Liver (tissue), 7 donors: ENCODE measurements at regions not wholly inside any gene's neighbourhood (a gene's known extent, or its start where the extent isn't known, plus 50 kb on each side); places are given as distances from the start of the nearest gene placed in this dataset.

Experiments
- DNase-seq: peaks from one replicate; pipeline ENCODE4 v3.0.0-alpha.2; 2017; ENCODE audit warnings: low spot score
- H3K27ac ChIP-seq, 2 donors: one replicate each; pipeline ENCODE4 v1.7.0; 2013; ENCODE audit warnings: inconsistent platforms in 2 of 2, low read length in 2 of 2, control low read depth in 1 of 2, low read depth in 1 of 2, mild to moderate bottlenecking in 1 of 2
- H3K27me3 ChIP-seq, 4 donors: one replicate each; pipeline versions ENCODE4 v1.6.1 to v1.7.0; 2013; ENCODE audit warnings: low read length in 3 of 4, inconsistent platforms in 1 of 4, mild to moderate bottlenecking in 1 of 4, moderate library complexity in 1 of 4; ENCODE audit not compliant: control insufficient read depth in 4 of 4, insufficient read depth in 4 of 4
- H3K36me3 ChIP-seq, 4 donors: one replicate each; pipeline versions ENCODE4 v1.6.1 to v1.7.0; 2013; ENCODE audit warnings: low read length in 3 of 4, mild to moderate bottlenecking in 3 of 4, low read depth in 1 of 4, moderate library complexity in 1 of 4; ENCODE audit not compliant: control insufficient read depth in 4 of 4, insufficient read depth in 3 of 4
- H3K4me1 ChIP-seq, 4 donors: one replicate each; pipeline versions ENCODE4 v1.6.1 to v1.7.0; 2013; ENCODE audit warnings: low read length in 3 of 4, mild to moderate bottlenecking in 3 of 4, moderate library complexity in 1 of 4; ENCODE audit not compliant: control insufficient read depth in 4 of 4, insufficient read depth in 4 of 4
- H3K4me3 ChIP-seq, 3 donors: one replicate each; pipeline versions ENCODE4 v1.6.1 to v1.7.0; 2013; ENCODE audit warnings: low read length in 3 of 3, control low read depth in 1 of 3, low read depth in 1 of 3, mild to moderate bottlenecking in 1 of 3
- H3K9ac ChIP-seq, 2 donors: one replicate each; pipeline ENCODE4 v1.7.0; 2013; ENCODE audit warnings: low read length in 2 of 2, mild to moderate bottlenecking in 2 of 2, moderate library complexity in 2 of 2, control low read depth in 1 of 2, low read depth in 1 of 2
- H3K9me3 ChIP-seq, 4 donors: one replicate each; pipeline versions ENCODE4 v1.6.1 to v1.7.0; 2013; ENCODE audit warnings: low read length in 3 of 4; ENCODE audit not compliant: control insufficient read depth in 4 of 4
- EGR1 ChIP-seq, 2 donors: IDR thresholded peaks; 2 replicates each; pipeline ENCODE4 v1.6.1; 2016 to 2018; ENCODE audit warnings: antibody characterized with exemption in 2 of 2, low read depth in 2 of 2
- FOXA1 ChIP-seq: IDR thresholded peaks from 2 replicates; pipeline ENCODE4 v1.6.1; 2016; ENCODE audit warnings: antibody characterized with exemption
- FOXA2 ChIP-seq: IDR thresholded peaks from 2 replicates; pipeline ENCODE4 v1.6.1; 2016; ENCODE audit warnings: antibody characterized with exemption
- HNF4A ChIP-seq, 2 donors: conservative IDR thresholded peaks; 2 replicates each; pipeline ENCODE4 v1.6.1; 2016; ENCODE audit warnings: antibody characterized with exemption in 2 of 2, mild to moderate bottlenecking in 2 of 2
- HNF4G ChIP-seq: IDR thresholded peaks from 2 replicates; pipeline ENCODE4 v1.6.1; 2016; ENCODE audit warnings: antibody characterized with exemption
- JUND ChIP-seq, 2 donors: IDR thresholded peaks; 2 replicates each; pipeline ENCODE4 v1.6.1; 2016; ENCODE audit warnings: antibody characterized with exemption in 2 of 2
- NR2F2 ChIP-seq: IDR thresholded peaks from 2 replicates; pipeline ENCODE4 v1.6.1; 2016; ENCODE audit warnings: antibody characterized with exemption
- RAD21 ChIP-seq, 2 donors: IDR thresholded peaks; 2 replicates each; pipeline ENCODE4 v1.6.1; 2016; ENCODE audit warnings: antibody characterized with exemption in 2 of 2, mild to moderate bottlenecking in 2 of 2
- RXRA ChIP-seq, 2 donors: IDR thresholded peaks; 2 replicates each; pipeline ENCODE4 v1.6.1; 2017 to 2018; ENCODE audit warnings: antibody characterized with exemption in 2 of 2, mild to moderate bottlenecking in 1 of 2
- SP1 ChIP-seq: IDR thresholded peaks from 2 replicates; pipeline ENCODE4 v1.6.1; 2018; ENCODE audit warnings: antibody characterized with exemption, mild to moderate bottlenecking
- TAF1 ChIP-seq: conservative IDR thresholded peaks from 2 replicates; pipeline ENCODE4 v1.6.1; 2016; ENCODE audit warnings: antibody characterized with exemption, mild to moderate bottlenecking
- YY1 ChIP-seq: IDR thresholded peaks from 2 replicates; pipeline ENCODE4 v1.6.1; 2016; ENCODE audit warnings: antibody characterized with exemption, mild to moderate bottlenecking
- WGBS: extraction: QIAGEN DNeasy Blood & Tissue Kit; methylation state at CpG from one replicate; pipeline ENCODE4 v1.1.7; 2013; 5-methylcytosine and 5-hydroxymethylcytosine counted together
- TF ChIP-seq, protein P1 (sequence below): IDR thresholded peaks from 2 replicates; pipeline ENCODE4 v1.6.1; 2016; ENCODE audit warnings: antibody characterized with exemption
- TF ChIP-seq, protein P2 (sequence below): IDR thresholded peaks from 2 replicates; pipeline ENCODE4 v1.6.1; 2016; ENCODE audit warnings: antibody characterized with exemption
- TF ChIP-seq, protein P3 (sequence below): IDR thresholded peaks from 2 replicates; pipeline ENCODE4 v1.6.1; 2016; ENCODE audit warnings: antibody characterized with exemption, mild to moderate bottlenecking
- donor health status: healthy.
- donor health status: healthy.
- donor health status: healthy.
- donor health status: healthy.

DNA sequence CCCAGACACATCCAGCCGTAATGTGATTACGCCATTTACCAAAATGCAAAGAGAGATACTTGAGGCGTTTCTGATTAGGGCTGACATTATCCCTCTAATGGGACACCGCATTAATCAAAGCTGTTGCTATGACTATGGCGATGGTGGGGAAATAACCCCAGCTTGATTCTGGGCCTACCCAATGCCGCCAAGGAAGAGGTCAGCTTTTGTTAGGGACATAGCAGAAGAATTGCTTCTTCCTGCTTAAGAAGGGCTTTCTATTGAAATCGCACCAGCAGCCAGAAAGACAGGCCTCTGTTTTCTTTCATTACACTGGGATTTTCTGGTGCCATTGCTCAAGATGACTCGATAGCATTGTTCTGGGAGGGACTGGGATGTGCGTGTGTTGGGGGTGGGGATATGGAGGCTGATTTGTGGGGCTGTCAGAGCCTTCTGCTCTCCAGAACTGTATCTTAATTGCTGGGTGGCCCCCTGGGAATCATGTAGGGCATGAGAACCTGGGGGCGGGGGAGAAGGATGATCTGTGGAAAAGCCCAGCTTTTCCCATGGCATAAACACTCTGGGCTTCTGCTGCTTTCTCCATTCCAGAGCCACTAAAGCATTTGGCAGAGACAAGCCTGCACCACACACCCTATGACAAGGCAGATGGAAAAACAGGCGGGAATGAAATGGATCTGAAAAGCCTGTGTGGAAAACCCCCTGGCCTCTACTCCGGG, 106.5 kb upstream of the RAD23B start:
- Histone ChIP-seq H3K27ac (peak overlapping the region in 1 of 2 donors; percentile 16), H3K4me3 (no peak overlapping the region), H3K4me1 (peaks cover 6 to 28% (median 21%) of the 10 kb centered on the region in 4 donors), H3K9ac (no peak overlapping the region), H3K27me3 (no peaks in the 10 kb centered on the region), H3K9me3 (no peaks in the 10 kb centered on the region), H3K36me3 (no peaks in the 10 kb centered on the region)
- WGBS = 86% methylated on average over 12 of the region's 12 CpGs
- TF ChIP-seq YY1 (no peak), JUND (IDR thresholded peaks at IDR 0.05) (no peak), HNF4G (no peak), NR2F2 (no peak), EGR1 (IDR thresholded peaks at IDR 0.05; ENCODE audit: low read depth in 2 of 2) (no peak)
- TF ChIP-seq, protein P1, sequence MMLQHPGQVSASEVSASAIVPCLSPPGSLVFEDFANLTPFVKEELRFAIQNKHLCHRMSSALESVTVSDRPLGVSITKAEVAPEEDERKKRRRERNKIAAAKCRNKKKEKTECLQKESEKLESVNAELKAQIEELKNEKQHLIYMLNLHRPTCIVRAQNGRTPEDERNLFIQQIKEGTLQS = no peak
- TF ChIP-seq, protein P2, sequence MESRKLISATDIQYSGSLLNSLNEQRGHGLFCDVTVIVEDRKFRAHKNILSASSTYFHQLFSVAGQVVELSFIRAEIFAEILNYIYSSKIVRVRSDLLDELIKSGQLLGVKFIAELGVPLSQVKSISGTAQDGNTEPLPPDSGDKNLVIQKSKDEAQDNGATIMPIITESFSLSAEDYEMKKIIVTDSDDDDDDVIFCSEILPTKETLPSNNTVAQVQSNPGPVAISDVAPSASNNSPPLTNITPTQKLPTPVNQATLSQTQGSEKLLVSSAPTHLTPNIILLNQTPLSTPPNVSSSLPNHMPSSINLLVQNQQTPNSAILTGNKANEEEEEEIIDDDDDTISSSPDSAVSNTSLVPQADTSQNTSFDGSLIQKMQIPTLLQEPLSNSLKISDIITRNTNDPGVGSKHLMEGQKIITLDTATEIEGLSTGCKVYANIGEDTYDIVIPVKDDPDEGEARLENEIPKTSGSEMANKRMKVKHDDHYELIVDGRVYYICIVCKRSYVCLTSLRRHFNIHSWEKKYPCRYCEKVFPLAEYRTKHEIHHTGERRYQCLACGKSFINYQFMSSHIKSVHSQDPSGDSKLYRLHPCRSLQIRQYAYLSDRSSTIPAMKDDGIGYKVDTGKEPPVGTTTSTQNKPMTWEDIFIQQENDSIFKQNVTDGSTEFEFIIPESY = no peak
- TF ChIP-seq, protein P3, sequence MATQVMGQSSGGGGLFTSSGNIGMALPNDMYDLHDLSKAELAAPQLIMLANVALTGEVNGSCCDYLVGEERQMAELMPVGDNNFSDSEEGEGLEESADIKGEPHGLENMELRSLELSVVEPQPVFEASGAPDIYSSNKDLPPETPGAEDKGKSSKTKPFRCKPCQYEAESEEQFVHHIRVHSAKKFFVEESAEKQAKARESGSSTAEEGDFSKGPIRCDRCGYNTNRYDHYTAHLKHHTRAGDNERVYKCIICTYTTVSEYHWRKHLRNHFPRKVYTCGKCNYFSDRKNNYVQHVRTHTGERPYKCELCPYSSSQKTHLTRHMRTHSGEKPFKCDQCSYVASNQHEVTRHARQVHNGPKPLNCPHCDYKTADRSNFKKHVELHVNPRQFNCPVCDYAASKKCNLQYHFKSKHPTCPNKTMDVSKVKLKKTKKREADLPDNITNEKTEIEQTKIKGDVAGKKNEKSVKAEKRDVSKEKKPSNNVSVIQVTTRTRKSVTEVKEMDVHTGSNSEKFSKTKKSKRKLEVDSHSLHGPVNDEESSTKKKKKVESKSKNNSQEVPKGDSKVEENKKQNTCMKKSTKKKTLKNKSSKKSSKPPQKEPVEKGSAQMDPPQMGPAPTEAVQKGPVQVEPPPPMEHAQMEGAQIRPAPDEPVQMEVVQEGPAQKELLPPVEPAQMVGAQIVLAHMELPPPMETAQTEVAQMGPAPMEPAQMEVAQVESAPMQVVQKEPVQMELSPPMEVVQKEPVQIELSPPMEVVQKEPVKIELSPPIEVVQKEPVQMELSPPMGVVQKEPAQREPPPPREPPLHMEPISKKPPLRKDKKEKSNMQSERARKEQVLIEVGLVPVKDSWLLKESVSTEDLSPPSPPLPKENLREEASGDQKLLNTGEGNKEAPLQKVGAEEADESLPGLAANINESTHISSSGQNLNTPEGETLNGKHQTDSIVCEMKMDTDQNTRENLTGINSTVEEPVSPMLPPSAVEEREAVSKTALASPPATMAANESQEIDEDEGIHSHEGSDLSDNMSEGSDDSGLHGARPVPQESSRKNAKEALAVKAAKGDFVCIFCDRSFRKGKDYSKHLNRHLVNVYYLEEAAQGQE = no peak
- no peak for DNase-seq

DNA sequence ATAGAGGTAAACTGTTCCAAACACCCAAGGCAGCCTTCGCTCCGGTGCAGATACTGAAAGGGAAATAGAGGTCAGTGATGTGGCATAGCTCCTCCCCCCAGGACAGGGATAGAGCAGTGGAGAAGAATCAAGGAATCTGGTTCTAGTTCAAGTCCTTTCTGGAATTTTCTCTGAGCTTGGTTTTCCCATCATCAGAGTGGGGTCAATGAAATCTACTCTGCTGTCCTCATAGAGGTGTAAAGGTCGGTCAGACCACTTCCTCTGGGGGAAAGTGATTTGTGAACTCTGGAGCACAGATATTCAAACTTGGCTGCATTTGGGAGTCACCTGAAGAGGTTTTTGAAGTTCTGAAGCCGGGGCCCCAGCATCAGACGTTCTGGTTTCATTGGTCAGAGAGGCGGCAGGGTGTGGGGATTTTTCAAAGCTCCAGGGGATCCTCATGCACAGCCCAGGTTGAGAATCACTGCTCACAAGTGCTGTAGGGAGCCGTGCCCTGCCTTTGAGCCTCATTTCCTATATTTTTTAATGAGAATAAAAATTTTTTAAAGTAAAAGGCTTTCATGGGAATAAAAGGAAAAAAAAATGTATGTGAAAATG, 105.7 kb upstream of the RAD23B start:
- peaks cover 0 to 2% (median 0%) of the 10 kb centered on the region in 4 donors for H3K9me3 ChIP-seq
- H3K9ac ChIP-seq = no peak overlapping the region
- WGBS = 87% methylated on average over 7 of the region's 7 CpGs
- peak overlapping the region in 1 of 2 donors; percentile 16 for H3K27ac ChIP-seq
- no peak for DNase-seq
- TF ChIP-seq HNF4G (no peak), FOXA1 (no peak), YY1 (no peak), TAF1 (no peak), JUND (IDR thresholded peaks at IDR 0.05) (no peak), SP1 (no peak)
- no peak overlapping the region for H3K4me3 ChIP-seq
- peaks cover 6 to 26% (median 18%) of the 10 kb centered on the region in 4 donors for H3K4me1 ChIP-seq
- H3K27me3 ChIP-seq = no peaks in the 10 kb centered on the region
- H3K36me3 ChIP-seq = no peaks in the 10 kb centered on the region

DNA sequence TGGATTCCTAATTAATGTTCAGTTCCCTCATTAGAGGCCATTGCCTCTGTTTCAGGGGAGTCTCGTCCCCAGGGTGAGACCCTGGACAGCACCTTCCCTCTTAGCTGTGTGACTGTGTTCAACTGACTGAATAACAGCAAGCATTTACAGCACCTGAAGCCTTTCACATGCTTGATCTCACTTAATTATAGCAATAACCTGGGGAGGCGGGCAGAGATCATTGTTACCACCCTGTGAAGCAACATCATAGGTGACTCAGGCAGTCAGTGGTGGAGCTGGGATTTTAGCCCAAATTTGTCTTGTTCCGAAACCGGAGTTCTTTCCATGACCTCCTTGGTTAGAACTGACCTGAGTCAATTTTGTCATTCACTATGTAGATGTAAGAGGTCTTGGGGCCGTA, 105.2 kb upstream of the RAD23B start:
- Histone ChIP-seq H3K9me3 (peaks cover 0 to 3% (median 0%) of the 10 kb centered on the region in 4 donors), H3K4me1 (peaks cover 6 to 21% (median 13%) of the 10 kb centered on the region in 4 donors), H3K4me3 (no peak overlapping the region), H3K27ac (no peak overlapping the region), H3K36me3 (no peaks in the 10 kb centered on the region), H3K27me3 (no peaks in the 10 kb centered on the region), H3K9ac (no peak overlapping the region)
- 84% methylated on average over 5 of the region's 5 CpGs for WGBS
- DNase-seq = no peak
- TF ChIP-seq RAD21 (IDR thresholded peaks at IDR 0.05) (no peak), FOXA1 (no peak), HNF4A (conservative IDR thresholded peaks at IDR 0.05) (no peak), RXRA (IDR thresholded peaks at IDR 0.05) (no peak), JUND (IDR thresholded peaks at IDR 0.05) (no peak), FOXA2 (no peak)
